ENCODE measurements at regions not wholly inside any gene's neighbourhood (a gene's known extent, or its start where the extent isn't known, plus 50 kb on each side); places are given as distances from the start of the nearest gene placed in this dataset.

DNA sequence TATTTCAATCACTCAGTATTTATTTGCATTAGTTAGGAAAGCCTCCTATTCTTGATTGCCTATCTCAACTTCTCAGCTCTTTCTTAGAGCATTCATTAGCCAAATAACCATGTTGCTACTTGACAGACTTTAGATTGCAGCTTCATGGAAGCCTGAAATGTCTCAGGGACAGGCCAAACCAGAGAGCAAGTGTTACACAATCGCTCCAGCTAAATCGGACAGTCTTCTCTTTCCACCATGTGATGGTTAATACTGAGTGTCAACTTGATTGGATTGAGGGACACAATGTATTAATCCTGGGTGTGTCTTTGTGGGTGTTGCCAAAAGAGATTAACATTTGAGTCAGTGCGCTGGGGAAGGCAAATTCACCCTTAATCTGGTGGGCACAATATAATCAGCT is 106.5 kb upstream of the DRD2 start:
- DNase-seq (ENCODE audit: low spot score): no peak

DNA sequence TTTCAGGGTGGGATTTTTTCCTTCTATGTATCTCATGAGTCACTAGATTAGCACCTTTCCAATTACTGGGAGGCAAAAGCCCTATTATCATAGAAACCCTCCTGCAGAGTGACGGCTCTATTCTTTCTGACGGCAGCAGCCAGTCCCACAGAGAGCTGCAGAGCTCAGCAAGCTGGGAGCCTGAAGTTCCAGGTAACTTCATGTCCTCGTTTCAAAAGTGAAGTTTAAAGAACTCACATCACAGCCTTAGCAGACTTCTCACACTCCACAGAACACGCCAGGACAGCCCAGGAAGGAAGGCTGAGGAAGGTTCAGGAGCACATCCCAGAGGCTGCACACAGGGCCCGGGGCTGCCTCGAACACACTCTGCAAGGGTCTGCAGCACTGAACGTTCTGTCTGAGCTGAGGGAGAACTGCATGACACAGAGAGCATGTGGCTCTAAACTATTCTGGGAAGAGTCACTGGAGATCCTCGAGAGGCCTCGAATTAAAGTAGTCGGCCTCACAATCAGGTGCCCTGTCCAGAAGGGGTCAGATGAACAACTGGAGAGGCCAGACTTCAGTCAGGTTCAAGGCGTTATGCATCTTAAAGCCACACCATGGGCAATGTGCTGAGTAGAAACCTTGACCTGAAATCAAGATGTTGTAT is 104.2 kb upstream of the DRD2 start:
- DNase-seq (ENCODE audit: low spot score): no peak

GRCh38 chr11:113578715-113579250 is 103.6 kb upstream of the DRD2 start:
- DNase-seq (ENCODE audit: low spot score): no peak

- DNase-seq (ENCODE audit: low spot score): no peak
These were observed 102.8 kb upstream of the DRD2 start for GRCh38 chr11:113578033-113578380.

DNA sequence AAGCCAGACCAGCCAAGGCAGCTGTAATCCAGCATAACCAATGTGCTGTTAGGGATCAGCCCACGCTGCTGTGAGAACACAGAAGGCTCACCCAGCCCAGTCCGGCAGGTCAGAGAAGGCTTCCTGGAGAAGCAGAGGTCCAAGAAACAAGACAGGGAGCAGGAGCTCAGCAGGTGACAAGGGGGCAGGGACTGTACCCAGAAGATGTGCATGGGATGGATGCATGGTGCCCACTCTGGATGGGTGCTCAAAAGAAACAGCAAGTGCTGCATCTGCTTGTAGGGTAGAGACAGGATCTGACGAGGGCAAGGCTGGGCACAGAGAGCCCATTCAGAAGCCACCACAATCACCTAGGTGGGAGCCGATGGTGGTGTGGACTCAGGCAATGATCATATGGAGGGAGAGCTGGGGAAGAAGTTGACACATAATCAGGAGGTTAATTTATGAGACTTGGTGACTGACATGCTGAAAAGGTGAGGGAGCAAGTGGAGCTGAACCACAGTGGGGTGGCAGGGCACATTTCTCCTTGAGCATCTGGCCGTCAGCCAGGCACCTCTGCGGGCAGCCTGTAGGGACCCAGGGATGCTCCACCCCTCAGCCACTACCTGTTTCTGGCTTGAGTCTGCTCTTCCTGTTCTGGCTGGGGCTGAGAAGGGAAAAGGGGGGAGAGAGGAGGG is 102.3 kb upstream of the DRD2 start:
- DNase-seq (ENCODE audit: low spot score): no peak

DNA sequence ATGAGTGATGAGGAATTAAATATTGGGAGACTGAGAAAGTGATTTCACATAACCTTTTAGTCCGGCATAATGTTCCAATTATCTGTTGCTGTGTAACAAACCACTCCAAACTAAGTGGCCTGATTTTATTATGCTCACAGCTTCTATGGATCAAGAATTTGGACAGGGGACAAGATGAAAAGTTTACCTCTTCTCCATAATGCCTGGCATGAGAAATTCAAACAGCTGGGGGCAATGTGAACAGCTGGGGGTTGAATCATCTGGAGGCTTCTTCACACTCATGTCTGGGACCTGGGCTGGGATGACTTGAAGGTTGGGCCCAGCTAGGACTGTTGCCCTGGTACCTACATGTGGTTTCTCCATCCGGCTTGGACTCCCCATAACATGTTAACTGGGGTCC is 99.4 kb upstream of the DRD2 start:
- DNase-seq (ENCODE audit: low spot score): no peak

- no peak for DNase-seq (ENCODE audit: low spot score)
These were observed 99.0 kb upstream of the DRD2 start for GRCh38 chr11:113574171-113574570.

DNA sequence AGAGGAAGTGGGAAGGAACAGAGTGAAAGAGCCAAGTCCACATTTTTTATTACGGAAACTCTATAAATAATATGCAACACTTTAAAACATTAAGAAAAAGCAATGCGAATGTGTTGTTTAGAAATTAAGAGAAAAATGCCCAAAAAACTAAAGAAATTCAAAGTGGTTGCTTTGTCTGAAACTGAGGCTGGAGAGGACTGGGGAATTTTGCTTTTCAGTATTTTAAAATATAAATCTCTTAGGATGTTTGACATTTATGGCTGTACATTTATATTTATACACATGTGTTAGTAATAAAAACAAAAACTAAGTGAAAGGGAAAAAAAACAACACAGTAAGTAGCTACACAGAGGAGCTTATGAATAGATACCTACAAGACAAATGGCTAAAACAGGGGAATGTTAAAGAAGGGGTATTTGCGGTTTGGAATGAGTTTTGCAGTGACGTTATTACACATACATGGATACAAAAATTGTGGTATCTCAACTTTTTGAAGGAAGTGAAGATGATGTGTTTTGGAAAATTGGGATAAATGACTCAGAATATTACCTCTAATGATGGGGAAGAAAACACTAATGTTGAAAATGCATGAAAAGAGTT is 97.0 kb upstream of the DRD2 start:
- no peak for DNase-seq (ENCODE audit: low spot score)

- DNase-seq (ENCODE audit: low spot score): no peak
These were observed 96.3 kb upstream of the DRD2 start for GRCh38 chr11:113571531-113571930.

GRCh38 chr11:113570906-113571305 is 95.7 kb upstream of the DRD2 start:
- no peak for DNase-seq (ENCODE audit: low spot score)

DNA sequence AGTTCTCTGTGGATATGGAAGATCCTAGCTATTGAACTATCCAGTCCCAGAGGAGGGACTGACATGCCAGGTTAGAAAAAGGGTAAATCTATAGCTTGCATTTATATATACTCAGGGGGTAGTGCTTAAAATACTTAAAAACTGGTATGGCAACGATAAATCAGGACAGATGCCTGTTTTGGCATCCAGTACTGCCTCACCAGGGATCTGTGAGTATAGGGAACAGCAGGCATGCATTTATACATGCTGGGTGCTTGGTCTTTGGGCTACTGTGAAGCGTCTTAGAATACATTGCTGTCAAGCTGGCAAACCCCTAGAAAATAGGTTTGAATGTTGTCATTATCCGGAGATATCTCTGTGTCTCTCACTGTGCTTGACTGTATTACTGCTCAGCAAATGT is 94.2 kb upstream of the DRD2 start:
- DNase-seq (ENCODE audit: low spot score): no peak

DNA sequence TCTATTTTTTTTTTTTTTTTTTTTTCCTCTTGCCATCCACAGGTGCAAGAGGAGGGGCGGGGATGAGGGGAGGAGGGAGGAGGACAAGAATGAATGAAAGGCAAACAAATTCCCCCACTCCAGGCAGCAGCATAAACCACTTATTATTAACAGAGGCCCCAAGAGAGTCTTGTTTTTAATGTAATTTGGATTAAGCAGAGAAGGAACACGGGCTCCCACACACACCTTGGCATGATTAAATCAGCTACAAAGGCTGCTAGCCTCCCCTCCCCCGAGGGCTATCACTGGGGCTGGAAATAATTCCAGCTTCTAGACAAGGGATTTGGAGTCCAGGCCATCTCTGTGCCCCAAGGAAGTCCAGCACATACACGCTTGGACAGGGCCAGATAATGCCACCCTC is 93.4 kb upstream of the DRD2 start:
- DNase-seq (ENCODE audit: low spot score): no peak

- DNase-seq (ENCODE audit: low spot score): no peak
These were observed 92.8 kb upstream of the DRD2 start for GRCh38 chr11:113567867-113568544.

- DNase-seq (ENCODE audit: low spot score): no peak
These were observed 91.9 kb upstream of the DRD2 start for GRCh38 chr11:113567097-113567496.

DNA sequence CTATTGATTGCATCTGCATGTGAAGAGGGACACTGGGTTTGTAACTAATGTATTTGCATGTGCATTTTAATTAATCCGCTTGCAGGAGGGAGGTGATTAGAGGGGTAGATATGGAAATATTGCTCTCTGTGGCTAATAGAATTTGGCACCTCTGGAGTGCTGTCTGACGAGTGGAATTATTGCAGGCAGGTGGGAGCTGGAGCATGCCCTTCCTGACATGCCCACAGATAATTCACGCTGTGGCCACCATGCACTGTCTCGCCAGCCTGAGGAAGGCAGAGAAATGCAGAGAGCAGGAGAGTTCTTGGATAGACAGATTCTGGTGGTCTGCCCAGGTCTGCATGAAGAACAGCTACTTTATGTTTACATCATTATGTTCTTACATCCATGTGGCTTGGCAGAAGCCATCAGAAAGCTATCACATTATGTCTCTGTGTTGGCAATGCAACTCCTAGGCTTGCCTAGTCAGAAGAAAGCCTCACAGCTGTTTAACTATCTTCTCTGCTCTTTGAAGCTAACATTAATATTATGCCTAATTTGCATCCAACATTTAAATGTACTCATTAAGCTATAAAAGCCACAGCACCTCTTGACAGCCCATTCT is 89.4 kb upstream of the DRD2 start:
- no peak for DNase-seq (ENCODE audit: low spot score)

GRCh38 chr11:113563766-113564526 is 88.7 kb upstream of the DRD2 start:
- no peak for DNase-seq (ENCODE audit: low spot score)

GRCh38 chr11:113562981-113563461 is 87.8 kb upstream of the DRD2 start:
- no peak for DNase-seq (ENCODE audit: low spot score)

DNA sequence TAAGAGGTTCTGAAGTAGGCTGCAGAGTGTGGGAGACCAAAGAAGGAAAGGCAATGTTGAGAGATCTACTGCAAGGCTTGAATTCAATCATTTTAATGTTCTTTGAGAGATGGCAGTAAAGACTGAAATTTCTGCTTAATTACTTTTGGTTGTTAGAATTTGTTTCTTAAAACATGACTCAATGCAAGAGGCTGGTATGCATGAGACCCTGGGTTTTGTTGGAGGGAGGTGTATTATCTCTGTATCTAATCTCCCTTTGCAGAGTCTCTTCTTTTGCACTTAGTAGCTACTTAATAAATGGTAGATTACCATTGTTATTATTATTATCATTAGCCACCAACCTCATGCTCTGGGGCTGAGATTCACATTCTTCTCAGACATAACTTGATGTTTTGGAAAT is 87.4 kb upstream of the DRD2 start:
- DNase-seq (ENCODE audit: low spot score): no peak

GRCh38 chr11:113557926-113558325 is 82.7 kb upstream of the DRD2 start:
- DNase-seq (ENCODE audit: low spot score): no peak

- DNase-seq (ENCODE audit: low spot score): no peak
These were observed 80.8 kb upstream of the DRD2 start for GRCh38 chr11:113556036-113556435.

DNA sequence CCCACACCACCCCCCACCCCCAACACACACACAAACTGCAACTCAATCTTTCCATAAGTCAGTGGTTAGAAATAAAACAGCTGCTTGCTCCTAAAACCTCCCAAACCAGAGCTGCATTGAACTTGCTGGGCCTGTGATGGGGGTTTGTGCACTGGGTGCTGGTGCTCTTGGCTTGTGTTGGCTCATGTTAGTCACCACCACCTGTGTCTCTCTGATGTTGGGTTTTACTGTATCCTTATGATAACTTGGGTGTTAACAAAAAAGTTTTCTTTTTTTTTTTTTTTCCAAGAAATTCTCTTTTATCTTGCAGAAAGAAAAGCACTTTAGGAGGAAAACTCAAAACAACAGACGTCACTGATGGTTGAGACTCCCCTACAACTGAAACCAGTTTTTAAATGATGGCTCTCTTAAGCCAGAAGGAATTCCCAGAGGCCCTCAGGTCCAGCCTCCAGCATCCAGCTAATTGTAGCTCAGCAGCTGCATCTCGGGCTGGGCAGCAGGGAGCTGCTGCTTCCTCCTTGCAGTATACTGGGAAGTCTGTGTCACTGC is 79.9 kb upstream of the DRD2 start:
- no peak for DNase-seq (ENCODE audit: low spot score)

All from CD4-positive, alpha-beta T cell treated with Interleukin-2 at 100 ng/mL for 4 hours (primary cell).